ENCODE measurements at regions not wholly inside any gene's neighbourhood (a gene's known extent, or its start where the extent isn't known, plus 50 kb on each side); places are given as distances from the start of the nearest gene placed in this dataset.

GRCh38 chr21:28272272-28272992 is 720.2 kb downstream of the LTN1 start:
- intact Hi-C loops (cut with micrococcal nuclease; ENCODE audit: unreplicated experiment), result no loop called here

GRCh38 chr21:28269173-28269572 is 723.5 kb downstream of the LTN1 start:
- TF ChIP-seq SIN3A (IDR thresholded peaks at IDR 0.05; ENCODE audit: borderline replicate concordance, insufficient read depth, low read depth, low read length) (no peak), REST (IDR thresholded peaks at IDR 0.05; ENCODE audit: insufficient read depth in 1 of 2, low read depth in 2 of 2, low read length in 1 of 2) (no peak), CTCF (IDR thresholded peaks at IDR 0.05) (no peak)
- DNase-seq (ENCODE audit: low read depth, low spot score) (no peak), ATAC-seq (no peak)
- in situ Hi-C loops (cut with HindIII; ENCODE audit: low pct_unique_long_range_greater_than_20kb, low sequenced_read_pairs), result no loop called here
- intact Hi-C loops (cut with micrococcal nuclease; ENCODE audit: unreplicated experiment), result no loop called here
- Histone ChIP-seq H3K9me3 (ENCODE audit: control insufficient read depth, insufficient read depth, low read depth, low read length) (no peaks in the 10 kb centered on the region), H3K4me1 (ENCODE audit: control insufficient read depth, insufficient read depth, low read length) (no peaks in the 10 kb centered on the region), H3K36me3 (ENCODE audit: control insufficient read depth, insufficient read depth, low read length) (no peaks in the 10 kb centered on the region), H3K27ac (ENCODE audit: low read length) (no peak overlapping the region), H3K27me3 (ENCODE audit: control insufficient read depth, insufficient read depth, low read length) (no peaks in the 10 kb centered on the region), H3K4me3 (ENCODE audit: low read depth in 2 of 2, low read length in 2 of 2) (no peak overlapping the region)
- no TSS peak for BruUV-seq (replicated peaks)
- ChIA-PET POLR2A (no interaction called here), CTCF (no interaction called here)

More at GRCh38 chr21:28272272-28272992, 720.2 kb downstream of the LTN1 start:
- no peaks in the 10 kb centered on the region for H3K36me3 ChIP-seq (ENCODE audit: control insufficient read depth, insufficient read depth, low read length)
- TF ChIP-seq SIN3A (IDR thresholded peaks at IDR 0.05; ENCODE audit: borderline replicate concordance, insufficient read depth, low read depth, low read length), result no peak
- TF ChIP-seq REST (IDR thresholded peaks at IDR 0.05; ENCODE audit: insufficient read depth in 1 of 2, low read depth in 2 of 2, low read length in 1 of 2), result no peak
- TF ChIP-seq TCF7L2 (IDR thresholded peaks at IDR 0.05; ENCODE audit: low read depth, low read length), result no peak
- no peak for TF ChIP-seq CTCF (IDR thresholded peaks at IDR 0.05)
- TF ChIP-seq POLR2AphosphoS5 (IDR thresholded peaks at IDR 0.05; ENCODE audit: low read depth, low read length), result no peak
- no peak overlapping the region for H3K27ac ChIP-seq (ENCODE audit: low read length)
- DNase-seq (ENCODE audit: low read depth, low spot score) (no peak), ATAC-seq (no peak)
- BruUV-seq (replicated peaks), result no TSS peak
- no peaks in the 10 kb centered on the region for H3K9me3 ChIP-seq (ENCODE audit: control insufficient read depth, insufficient read depth, low read depth, low read length)
- in situ Hi-C loops (cut with HindIII; ENCODE audit: low pct_unique_long_range_greater_than_20kb, low sequenced_read_pairs), result no loop called here
- H3K4me3 ChIP-seq (ENCODE audit: low read depth in 2 of 2, low read length in 2 of 2), result no peak overlapping the region
- H3K4me1 ChIP-seq (ENCODE audit: control insufficient read depth, insufficient read depth, low read length), result no peaks in the 10 kb centered on the region
- H3K27me3 ChIP-seq (ENCODE audit: control insufficient read depth, insufficient read depth, low read length), result no peaks in the 10 kb centered on the region
- ChIA-PET CTCF (no interaction called here), POLR2A (no interaction called here)
